Erythroblast (primary cell): ENCODE measurements at regions not wholly inside any gene's neighbourhood (a gene's known extent, or its start where the extent isn't known, plus 50 kb on each side); places are given as distances from the start of the nearest gene placed in this dataset.

ENCODE experiments used
- GATA1 ChIP-seq: IDR thresholded peaks from 2 replicates; pipeline ENCODE4 v1.6.1; 2011; ENCODE audit warnings: low read depth, mild to moderate bottlenecking, control low read depth, low read length, moderate library complexity
- POLR2A ChIP-seq: IDR thresholded peaks from 2 replicates; pipeline ENCODE4 v1.6.1; 2011; ENCODE audit warnings: mild to moderate bottlenecking, low read length

DNA sequence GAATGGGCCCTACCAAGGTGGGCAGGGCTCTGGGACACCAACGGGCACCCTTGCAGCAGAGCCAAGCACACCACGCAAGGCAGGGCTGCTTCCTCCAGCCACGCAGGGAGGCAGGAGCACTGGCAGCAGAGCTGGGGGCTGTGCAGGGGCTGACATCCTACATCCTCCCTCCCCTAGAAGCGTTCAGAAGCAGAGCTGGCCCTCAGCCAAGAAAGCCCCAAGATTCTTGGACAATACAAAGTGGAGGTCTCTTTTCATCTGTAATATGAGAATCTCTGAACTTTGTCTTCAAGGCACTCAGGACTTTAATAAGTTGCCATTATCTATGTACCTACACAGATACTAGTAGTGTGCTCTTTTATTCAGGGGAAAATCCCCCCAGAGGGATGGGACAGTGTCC is 128.1 kb upstream of the AGAP1 start:
- no peak for TF ChIP-seq POLR2A
- no peak for TF ChIP-seq GATA1
